HG03066 (cell line): ENCODE measurements at regions not wholly inside any gene's neighbourhood (a gene's known extent, or its start where the extent isn't known, plus 50 kb on each side); places are given as distances from the start of the nearest gene placed in this dataset.
"Not testable (repeated sequence)": the region's sequence is repeated elsewhere in the genome, so short reads cannot be mapped to it uniquely, and the experiment has no call there.

Experiments used
- ATAC-seq: cut with Tn5 transposase; IDR thresholded peaks from one replicate; pipeline ENCODE4 v1.9.1; 2021; ENCODE audit warnings: low read depth; ENCODE audit not compliant: unreplicated experiment

- ATAC-seq, result no peak
These were observed 660.1 kb upstream of the SGO1 start for GRCh38 chr3:20846066-20846465.

- ATAC-seq, result no peak
These were observed 658.8 kb upstream of the SGO1 start for GRCh38 chr3:20844851-20845250.

GRCh38 chr3:20842594-20843436 is 656.8 kb upstream of the SGO1 start:
- no peak for ATAC-seq

- no peak for ATAC-seq
These were observed 656.0 kb upstream of the SGO1 start for GRCh38 chr3:20842002-20842401.

- no peak for ATAC-seq
These were observed 651.8 kb upstream of the SGO1 start for GRCh38 chr3:20837676-20838302.

GRCh38 chr3:20836801-20837200 is 650.8 kb upstream of the SGO1 start:
- no peak for ATAC-seq

- no peak for ATAC-seq
These were observed 647.0 kb upstream of the SGO1 start for GRCh38 chr3:20832963-20833362.

GRCh38 chr3:20822251-20822650 is 636.2 kb upstream of the SGO1 start:
- no peak for ATAC-seq

GRCh38 chr3:20820872-20821271 is 634.9 kb upstream of the SGO1 start:
- ATAC-seq, result not testable (repeated sequence)

- no peak for ATAC-seq
These were observed 625.6 kb upstream of the SGO1 start for GRCh38 chr3:20811631-20812030.

GRCh38 chr3:20811006-20811405 is 625.0 kb upstream of the SGO1 start:
- no peak for ATAC-seq

- no peak for ATAC-seq
These were observed 624.5 kb upstream of the SGO1 start for GRCh38 chr3:20810555-20810954.

- ATAC-seq, result no peak
These were observed 623.4 kb upstream of the SGO1 start for GRCh38 chr3:20809356-20809755.

- no peak for ATAC-seq
These were observed 622.9 kb upstream of the SGO1 start for GRCh38 chr3:20808864-20809263.

- ATAC-seq, result no peak
These were observed 612.7 kb upstream of the SGO1 start for GRCh38 chr3:20798666-20799065.

- no peak for ATAC-seq
These were observed 601.0 kb upstream of the SGO1 start for GRCh38 chr3:20787005-20787404.

GRCh38 chr3:20776692-20777091 is 590.7 kb upstream of the SGO1 start:
- no peak for ATAC-seq

GRCh38 chr3:20776286-20776685 is 590.3 kb upstream of the SGO1 start:
- no peak for ATAC-seq

GRCh38 chr3:20773320-20773984 is 587.4 kb upstream of the SGO1 start:
- ATAC-seq, result no peak

GRCh38 chr3:20772869-20773268 is 586.9 kb upstream of the SGO1 start:
- ATAC-seq, result no peak

- no peak for ATAC-seq
These were observed 583.4 kb upstream of the SGO1 start for GRCh38 chr3:20769430-20769829.

- ATAC-seq, result no peak
These were observed 575.0 kb upstream of the SGO1 start for GRCh38 chr3:20760981-20761380.
